ENCODE measurements at regions not wholly inside any gene's neighbourhood (a gene's known extent, or its start where the extent isn't known, plus 50 kb on each side); places are given as distances from the start of the nearest gene placed in this dataset.
"Not testable (repeated sequence)": the region's sequence is repeated elsewhere in the genome, so short reads cannot be mapped to it uniquely, and the experiment has no call there.

DNA sequence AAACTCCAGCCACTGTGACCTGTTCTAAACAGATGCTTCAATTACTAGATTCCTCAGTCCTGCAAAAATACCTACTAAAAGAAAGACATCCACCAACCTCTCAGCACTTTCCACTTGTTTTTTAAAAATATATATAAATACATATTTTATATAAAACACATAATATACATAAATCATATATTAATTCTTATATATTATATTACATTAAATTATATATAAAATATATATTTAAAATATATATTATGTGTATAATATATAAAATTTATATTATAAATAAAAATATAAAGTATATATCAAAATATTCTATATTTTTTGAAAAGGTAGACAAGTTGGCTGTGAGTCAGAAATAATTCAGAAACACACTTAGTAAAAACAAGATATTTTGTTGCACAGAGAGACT, 2371.8 kb upstream of the ACO1 start:
- no peak for DNase-seq (ENCODE audit: low read depth)

DNA sequence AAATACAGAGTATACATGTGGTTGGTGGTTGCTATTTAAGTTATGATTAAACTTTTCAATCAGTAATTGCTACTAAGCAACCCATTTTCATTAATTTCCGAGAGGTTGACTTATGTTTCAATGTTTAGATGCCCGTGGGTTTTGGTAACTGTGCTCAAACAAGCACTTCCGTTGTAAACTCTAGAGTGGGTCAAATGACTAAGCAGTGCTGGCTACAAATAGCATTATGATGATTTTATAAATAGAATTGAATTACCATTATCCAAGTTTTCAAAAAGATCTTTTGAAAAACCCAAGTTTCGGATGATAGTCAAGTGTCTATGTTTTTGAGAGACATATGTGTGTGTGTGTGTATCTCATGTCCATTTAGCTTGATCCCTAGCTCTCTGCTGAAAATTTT, 2369.4 kb upstream of the ACO1 start:
- DNase-seq (ENCODE audit: low read depth), result no peak

DNA sequence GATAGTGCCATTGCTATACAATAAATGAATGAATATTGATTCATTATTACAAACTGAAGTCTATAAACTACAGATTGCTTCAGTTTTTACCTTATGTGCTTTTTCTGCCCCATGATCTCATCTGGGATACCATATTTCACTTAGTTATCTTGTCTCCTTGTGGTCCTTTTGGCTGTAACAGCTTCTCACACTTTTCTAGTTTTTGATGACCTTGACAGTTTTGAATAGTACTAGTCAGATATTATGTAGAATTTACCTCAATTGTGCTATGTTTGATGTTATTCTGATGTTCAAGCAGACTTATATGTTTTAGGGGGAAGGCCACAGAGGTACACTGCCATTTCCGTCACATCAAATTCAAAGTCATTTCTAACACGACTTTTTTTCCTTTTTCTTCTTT, 2364.3 kb upstream of the ACO1 start:
- DNase-seq (ENCODE audit: low read depth), result no peak

DNA sequence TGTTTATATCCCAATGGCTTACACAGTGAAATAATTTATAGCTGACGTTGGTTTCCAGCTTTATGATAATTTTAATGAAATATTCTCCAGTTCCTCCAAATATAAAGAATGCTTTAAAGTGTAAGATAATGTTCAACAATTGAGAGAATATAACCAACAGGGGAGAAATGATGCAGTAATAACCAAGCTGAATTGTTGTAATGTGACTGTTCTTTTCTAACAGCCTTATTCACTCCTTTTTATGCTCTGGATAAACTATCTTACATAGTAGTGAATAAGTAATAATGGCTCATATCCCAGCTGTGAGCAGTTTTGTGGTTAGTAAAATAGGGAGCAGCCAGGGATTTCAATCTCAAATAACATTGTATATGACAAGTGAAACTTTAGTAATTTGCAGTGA, 2348.7 kb upstream of the ACO1 start:
- no peak for DNase-seq (ENCODE audit: low read depth)

DNA sequence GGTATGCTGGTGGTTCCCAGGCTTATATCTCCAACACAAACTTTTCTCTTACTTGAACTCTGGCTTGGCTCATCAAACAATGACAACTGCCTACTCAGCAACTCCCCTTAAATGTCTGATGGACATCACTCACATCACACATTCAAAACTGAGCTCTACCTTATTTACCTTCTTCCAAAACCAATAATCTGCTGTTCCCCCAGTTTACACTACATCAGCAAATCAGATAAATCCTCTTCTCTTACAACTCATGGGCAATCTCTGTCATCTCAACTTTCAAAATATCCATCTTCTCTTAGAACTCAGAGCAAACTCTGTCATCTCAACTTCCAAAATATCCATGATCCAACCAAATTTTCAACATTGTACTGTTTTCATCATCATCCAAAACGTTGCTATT, 2347.9 kb upstream of the ACO1 start:
- no peak for DNase-seq (ENCODE audit: low read depth)

DNA sequence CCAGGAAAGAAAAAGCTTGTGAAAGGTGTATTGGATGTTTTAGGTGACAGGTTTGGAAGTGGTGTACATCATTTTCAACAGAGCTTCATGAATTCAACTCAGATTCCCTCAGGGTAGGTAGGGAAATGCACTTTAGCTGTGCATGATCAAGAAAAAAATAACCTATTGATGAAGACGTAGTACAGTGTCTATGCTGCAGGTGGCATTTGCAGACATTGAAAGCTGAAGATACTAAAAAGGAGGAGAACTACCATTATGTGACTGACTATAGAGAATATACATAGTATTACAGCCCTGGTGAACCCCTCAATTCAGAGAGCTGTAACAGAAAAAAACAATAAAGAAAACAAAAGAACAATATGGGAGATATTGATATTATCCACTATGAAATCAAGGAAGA, 2344.7 kb upstream of the ACO1 start:
- no peak for DNase-seq (ENCODE audit: low read depth)

DNA sequence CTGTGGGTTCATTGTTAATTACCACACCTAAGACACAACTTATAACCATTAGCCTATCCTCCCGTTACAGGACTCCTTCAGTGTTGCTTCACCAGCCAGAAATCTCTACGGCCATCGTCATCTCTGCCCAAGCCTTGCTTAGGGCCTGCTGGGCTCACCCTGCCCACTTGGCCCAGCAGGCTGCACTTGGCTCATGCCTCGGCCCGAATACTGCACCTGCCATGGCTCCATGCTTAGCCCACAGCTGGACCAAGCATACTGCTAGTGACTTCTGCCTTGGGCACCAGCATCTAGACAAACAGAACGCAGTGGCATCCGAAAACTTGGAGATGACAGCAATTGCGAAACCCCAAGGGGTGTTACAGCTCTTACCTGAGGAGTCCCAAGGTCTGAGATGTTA, 2336.0 kb upstream of the ACO1 start:
- no peak for DNase-seq (ENCODE audit: low read depth)

DNA sequence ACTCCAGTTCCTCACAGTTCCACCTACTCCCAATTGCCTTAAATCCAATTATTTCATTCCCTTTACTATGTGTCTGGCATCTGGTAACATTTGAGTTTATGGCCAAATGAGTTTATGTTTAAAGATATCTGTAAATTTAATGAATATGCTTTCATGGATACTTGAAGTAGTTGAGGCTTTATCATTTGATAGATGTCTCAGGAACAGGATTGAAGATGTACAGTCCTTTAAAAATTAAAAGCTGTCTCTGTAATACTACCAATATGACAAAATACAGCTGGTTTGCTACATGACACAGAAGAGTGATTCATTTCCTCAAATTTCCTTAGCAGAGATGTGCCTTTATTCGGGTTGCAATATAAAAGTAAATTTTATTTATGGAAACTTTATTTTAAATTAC, 2326.0 kb upstream of the ACO1 start:
- DNase-seq (ENCODE audit: low read depth), result no peak

DNA sequence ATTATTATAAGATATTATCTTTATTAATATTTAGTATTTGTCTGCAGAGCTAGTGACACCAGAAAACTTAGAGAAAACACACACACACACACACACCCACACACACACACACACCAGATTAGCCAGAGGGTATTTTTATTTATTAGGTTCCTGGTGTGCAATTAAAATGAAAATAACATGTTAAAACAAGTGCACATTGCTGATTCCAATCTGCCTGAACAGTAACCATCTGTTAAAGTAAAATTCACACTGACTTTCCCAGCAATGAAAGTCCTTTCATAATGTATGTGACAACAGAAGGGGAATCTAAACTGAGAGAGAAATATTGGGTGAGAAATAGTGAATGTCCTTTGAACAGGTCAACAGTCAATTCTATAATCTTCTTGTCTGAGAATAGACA, 2323.5 kb upstream of the ACO1 start:
- no peak for DNase-seq (ENCODE audit: low read depth)

DNA sequence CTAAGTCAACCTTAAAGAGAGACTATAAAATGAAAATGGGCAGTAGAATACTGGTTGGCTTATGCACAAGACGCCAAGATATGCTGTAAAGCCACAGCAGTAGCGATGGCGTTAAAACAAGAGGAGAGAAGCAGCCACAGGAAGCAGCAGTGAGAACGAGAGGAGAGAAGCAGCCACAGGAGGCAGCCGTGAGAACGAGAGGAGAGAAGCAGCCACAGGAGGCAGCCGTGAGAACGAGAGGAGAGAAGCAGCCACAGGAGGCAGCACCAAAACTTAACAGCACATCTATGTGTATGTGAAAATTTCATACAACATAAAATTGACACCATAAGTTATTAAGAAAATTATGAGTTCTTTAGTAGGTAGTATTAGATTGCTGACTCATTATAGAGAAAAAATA, 2318.6 kb upstream of the ACO1 start:
- no peak for DNase-seq (ENCODE audit: low read depth)

DNA sequence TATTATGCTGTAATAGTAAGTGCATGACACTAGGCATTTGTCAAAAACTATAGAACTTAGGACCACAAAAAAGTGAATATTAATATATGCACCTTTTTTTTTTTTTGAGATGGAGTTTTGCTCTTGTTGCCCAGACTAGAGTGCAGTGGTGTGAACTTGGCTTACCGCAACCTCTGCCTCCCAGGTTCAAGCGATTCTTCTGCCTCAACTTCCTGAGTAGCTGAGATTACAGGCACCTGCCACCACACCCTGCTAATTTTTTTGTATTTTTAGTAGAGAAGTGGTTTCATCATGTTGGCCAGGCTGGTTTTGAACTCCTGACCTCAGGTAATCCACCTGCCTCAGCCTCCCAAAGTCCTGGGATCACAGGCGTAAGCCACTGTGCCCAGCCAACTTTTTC, 2315.2 kb upstream of the ACO1 start:
- DNase-seq (ENCODE audit: low read depth), result not testable (repeated sequence)

DNA sequence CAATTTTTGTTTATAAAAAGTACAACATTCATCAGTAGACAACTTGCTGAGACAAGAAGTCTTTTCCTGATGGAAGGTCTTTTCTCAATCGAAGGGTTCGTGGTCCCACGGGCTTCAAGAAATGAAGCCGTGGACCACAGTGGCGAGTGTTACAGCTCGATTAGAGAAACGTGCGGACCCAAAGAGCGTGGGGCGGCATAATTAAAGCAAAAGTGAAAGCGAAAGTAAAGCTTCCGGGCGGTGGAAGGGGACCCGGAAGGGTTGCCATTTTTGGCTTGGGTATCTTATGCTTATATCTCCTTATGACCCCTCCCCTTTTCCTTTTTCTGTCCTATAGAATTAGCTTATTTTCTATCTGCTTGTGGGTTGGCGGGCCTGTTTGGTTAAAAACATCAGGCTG, 2309.4 kb upstream of the ACO1 start:
- DNase-seq (ENCODE audit: low read depth), result no peak

DNA sequence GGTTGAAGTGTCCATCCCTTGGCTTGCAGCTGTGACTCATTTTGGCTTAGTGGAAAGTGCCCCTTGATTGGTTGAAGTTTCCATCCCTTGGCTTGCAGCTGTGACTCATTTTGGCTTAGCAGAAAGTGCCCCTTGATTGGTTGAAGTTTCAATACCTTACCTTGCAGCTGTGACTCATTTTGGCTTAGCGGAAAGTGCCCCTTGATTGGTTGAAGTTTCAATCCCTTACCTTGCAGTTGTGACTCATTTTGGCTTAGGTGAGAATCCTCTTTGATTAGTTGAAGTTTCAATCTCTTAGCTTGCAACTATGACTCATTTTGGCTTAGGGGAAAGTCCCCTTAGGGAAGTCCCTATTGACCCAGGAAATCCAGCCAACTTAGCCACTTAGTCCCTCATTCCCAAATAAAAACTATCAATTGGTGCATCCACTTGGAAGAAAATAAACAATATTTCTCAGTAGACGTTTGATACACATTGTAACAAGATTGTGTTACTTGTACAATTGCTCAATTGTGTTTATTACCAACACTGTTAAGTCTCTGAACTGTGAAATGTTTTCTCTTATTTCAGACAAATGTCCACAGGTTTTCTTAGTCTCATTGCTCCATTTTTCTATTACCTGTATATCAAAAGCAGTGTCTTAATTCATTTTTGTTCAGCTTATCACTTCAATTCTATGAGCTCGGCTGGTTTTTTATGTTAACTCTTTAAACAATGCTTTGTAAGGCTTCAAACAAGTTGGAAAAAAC, 2308.8 kb upstream of the ACO1 start:
- peak; percentile 8 for DNase-seq (ENCODE audit: low read depth)

DNA sequence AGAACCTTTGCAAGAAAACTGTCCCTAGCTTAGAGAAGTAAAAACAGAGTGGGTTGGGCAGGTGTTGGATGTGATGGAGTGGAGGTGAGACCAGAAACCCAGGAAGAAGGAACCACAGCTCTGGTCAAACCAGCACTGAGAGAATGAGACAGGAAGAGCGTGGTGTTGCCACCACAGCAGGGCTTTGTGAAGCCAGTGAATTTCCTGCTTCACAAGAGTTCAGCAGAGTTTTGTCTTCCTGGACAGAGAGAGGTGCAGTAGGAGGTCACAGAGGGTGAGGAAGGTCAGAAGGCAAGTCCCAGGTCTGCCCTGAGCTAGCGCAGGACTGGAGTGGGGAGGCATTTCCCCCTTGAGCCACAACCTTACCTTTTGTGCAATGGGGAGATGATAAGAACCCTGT, 2306.2 kb upstream of the ACO1 start:
- DNase-seq (ENCODE audit: low read depth), result no peak

DNA sequence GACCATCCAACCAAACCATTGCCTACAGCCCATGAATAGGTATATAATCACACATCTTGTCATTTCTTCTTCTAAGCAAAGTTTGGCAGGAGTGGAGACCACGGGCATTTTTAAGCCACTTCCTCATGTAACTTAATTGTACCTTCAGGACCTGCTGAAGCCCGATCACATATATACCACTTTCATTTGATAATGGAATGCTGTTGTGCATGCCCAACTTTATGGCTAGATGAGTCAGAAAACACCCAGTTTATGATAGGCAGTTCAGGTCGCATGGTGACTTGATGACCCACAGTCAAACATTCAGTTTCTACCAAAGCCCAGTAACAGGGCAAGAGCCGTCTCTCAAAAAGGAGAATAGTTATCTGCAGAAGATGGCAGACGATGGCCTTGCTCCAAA, 2295.0 kb upstream of the ACO1 start:
- DNase-seq (ENCODE audit: low read depth), result no peak

DNA sequence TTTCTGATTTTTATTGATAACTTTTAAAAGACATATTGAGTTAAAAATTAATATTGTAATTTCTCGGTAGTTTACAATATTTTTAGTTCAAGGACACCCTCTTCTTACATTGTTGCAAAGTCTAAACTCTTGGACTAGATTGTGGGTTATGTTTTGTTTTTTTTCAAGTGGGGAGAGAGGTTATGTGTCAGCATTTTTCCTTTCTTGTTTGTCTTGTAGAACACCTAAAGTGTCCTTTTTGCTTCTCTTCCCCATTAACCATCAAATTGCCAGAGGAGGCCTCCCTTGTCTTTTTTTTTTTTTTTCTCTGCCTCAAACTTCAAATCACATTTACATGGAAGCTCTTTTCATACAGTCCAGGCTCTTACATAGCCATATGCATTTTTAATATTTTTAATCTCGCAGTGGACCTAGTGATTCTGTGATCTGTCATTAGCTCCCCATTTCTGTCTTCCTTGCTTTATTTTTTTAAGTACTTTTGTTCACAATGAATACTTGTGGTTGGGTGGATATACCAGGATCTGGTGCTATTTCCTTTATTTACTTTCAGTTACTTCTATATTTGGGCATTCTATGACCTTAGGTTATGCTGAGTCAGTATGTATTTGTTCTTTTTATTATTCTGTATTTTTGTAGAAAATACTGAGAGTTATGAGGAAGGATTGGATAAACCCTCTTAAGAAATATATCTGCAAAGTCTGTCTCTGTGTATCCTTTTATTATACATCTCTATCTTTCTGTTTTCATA, 2280.6 kb upstream of the ACO1 start:
- no peak for DNase-seq (ENCODE audit: low read depth)

DNA sequence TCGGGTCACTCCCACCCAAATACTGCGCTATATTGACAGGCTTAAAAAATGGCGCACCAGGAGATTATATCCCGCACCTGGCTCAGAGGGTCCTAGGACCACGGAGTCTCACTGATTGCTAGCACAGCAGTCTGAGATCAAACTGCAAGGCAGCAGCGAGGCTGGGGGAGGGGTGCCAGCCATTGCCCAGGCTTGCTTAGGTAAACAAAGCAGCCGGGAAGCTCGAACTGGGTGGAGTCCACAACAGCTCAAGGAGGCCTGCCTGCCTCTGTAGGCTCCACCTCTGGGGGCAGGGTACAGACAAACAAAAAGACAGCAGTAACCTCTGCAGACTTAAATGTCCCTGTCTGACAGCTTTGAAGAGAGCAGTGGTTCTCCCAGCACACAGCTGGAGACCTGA, 2277.3 kb upstream of the ACO1 start:
- DNase-seq (ENCODE audit: low read depth), result not testable (repeated sequence)

DNA sequence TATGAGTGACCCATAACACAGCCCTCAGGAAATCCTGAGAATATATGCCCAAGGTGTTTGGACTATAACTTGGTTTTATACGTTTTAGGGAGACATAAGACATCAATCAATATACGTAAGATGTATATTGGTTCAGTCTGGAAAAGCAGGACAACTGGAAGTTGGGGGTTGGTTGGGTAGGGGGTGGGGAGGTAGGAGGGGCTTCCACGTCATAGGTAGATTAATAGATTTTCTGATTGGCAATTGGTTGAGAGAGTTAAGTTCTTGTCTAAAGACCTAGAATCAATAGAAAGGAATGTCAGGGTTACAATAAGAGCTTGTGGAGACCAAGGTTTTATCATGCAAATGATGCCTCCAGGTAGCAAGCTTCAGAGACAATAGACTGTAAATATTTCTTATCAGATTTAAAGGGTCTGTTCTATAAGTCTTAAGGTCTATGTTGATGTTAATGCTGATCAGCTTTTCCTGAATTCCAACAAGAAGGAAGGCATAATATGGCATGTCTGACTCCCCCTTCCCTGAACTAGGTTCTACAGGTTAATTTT, 2267.7 kb upstream of the ACO1 start:
- DNase-seq (ENCODE audit: low read depth), result no peak

DNA sequence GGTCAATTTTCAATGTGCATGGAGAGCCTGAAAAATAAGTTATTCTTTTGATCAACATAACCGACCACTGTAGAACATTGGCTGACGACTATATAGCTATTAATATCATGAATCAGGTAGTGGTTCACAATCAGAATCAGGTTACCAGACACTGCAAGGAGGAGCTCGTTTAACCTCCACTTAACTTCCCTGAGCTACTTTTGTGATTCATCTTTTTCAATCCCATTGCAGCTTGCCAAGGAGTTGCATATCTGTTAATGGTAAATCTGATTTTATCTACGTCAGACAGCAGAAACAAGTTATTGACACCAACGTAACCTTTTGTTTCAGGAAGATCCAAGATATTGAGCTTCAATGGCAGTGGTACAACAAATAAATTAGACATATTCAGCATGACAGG, 2263.8 kb upstream of the ACO1 start:
- DNase-seq (ENCODE audit: low read depth), result no peak

DNA sequence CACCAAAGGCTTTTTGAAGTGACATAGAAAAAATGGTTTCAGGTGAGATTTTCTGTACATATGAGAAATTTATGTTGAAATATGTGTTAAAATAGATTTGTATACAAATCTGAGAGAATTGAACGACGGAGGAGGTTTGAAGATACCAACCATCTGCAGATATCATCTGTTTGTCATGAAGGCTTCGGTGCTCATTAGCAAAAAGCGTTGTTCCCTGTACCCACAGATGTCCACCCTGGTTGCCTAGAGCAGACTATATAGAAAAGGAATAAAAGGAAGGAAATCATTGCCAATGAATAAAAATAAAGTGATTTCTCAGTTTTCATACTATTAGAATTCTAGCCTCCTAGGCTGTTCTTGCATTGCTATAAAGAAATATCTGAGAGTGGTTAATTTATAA, 2262.8 kb upstream of the ACO1 start:
- DNase-seq (ENCODE audit: low read depth), result no peak

DNA sequence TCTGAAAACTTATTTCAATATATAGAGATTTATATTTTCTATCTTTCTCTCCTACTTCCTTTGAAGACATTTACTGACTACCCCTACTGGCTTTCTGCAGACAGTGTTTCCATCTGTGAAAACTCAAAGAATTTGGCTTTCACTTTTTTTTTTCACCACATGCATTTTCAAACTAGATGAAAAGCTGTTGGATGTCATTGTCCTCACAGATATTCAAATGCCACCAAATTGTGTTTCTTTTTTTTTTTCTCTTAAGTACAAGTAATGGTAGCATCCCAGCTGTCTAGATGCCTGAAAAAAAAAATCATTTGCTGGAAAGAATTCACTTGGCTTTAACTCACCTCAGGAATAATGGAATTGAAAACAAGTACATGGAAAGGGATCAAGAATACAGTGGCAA, 2258.6 kb upstream of the ACO1 start:
- no peak for DNase-seq (ENCODE audit: low read depth)

DNA sequence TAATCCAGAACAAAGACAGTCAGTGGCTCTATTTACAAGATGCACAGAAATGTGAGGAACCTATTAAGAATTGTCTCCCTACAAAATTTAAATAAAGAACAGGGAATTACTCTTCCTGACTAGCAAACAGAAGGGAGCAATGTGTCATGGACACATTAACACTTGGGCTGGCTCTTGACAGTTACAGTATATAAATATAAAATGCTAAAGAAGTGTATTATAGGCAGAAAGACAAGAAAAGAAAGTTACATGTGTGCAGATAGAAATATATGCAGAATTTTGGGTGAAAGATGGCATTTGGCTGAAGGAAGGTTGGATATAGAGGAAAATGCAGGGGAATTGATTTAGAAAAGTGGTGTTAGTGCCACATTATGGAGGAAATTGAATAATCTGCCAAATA, 2257.1 kb upstream of the ACO1 start:
- DNase-seq (ENCODE audit: low read depth), result no peak

DNA sequence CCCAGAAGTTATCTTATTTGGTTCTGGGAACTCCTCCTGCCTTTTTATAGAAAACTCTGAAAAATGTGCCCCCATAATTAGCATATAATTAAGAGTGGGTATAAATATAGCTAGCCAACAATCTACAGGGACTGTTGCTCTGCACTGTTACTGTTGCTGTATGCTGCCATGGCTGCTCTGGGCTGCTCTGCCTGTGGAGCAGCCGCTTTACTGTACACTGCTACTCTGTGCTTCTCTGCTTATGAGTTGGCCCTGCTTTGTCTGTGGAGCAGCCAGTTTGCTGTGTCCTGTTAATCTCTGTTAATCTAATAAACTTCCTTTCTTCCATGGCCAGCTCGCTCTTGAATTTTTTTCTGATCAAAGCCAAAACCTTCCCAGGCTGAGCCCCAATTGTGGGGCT, 2244.0 kb upstream of the ACO1 start:
- DNase-seq (ENCODE audit: low read depth), result no peak

DNA sequence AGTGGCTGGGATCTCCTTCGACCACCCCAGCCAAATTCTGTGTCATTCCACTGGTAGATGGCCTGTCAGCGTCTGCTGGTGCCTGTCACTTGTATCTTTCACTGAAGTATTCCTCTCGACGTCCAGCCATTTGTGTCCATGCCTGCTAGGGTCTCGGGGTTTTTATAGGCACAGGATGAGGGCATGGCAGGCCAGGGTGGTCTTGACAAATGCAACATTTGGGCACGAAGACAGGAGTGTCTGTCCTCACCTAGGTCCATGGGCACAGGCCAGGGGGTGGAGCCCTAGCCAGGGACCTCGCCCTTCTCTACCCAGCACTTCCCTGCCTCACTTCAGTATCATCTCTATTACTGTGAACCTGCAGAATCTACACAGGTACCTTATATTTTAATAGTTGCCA, 2223.9 kb upstream of the ACO1 start:
- DNase-seq (ENCODE audit: low read depth), result no peak
